ENCODE measurements at regions not wholly inside any gene's neighbourhood (a gene's known extent, or its start where the extent isn't known, plus 50 kb on each side); places are given as distances from the start of the nearest gene placed in this dataset.

GRCh38 chr20:51121272-51121671 is 98.4 kb upstream of the KCNG1 start:
- no peak for TF ChIP-seq RFX5 (IDR thresholded peaks at IDR 0.05; ENCODE audit: low read depth, low read length)
- no peak for TF ChIP-seq ELK1 (IDR thresholded peaks at IDR 0.05; ENCODE audit: borderline replicate concordance, low read depth, low read length)
- no peak for TF ChIP-seq USF2 (IDR thresholded peaks at IDR 0.05; ENCODE audit: low read depth, low read length)
- no peak for TF ChIP-seq RAD21 (IDR thresholded peaks at IDR 0.05; ENCODE audit: low read length)
- TF ChIP-seq POLR2A (IDR thresholded peaks at IDR 0.05; ENCODE audit: low read depth, low read length), result no peak
- TF ChIP-seq CTCF (conservative IDR thresholded peaks at IDR 0.05; ENCODE audit: low read depth, low read length), result no peak
- no peak for TF ChIP-seq CEBPB (IDR thresholded peaks at IDR 0.05; ENCODE audit: low read depth, low read length)
- no peak for TF ChIP-seq SMC3 (IDR thresholded peaks at IDR 0.05; ENCODE audit: low read depth, low read length)

Data from IMR-90 (cell line).